Cardiac fibroblast (primary cell): ENCODE measurements at regions not wholly inside any gene's neighbourhood (a gene's known extent, or its start where the extent isn't known, plus 50 kb on each side); places are given as distances from the start of the nearest gene placed in this dataset.
A peak's percentile ranks its signal among the peaks of the same experiment; 100 is the strongest.

Experiments used
- DNase-seq, 2 donors: peaks; one replicate each; pipeline versions ENCODE4 v3.0.0 to v3.0.0-alpha.2; 2010; ENCODE audit warnings: low read depth in 2 of 2
- H3K4me3 ChIP-seq, 2 donors: replicated peaks in 1 of 2; 1 replicate in 1 of 2; 2 replicates in 1 of 2; pipeline ENCODE4 v1.5.1; 2011; ENCODE audit warnings: low read depth in 2 of 2, low read length in 2 of 2, mild to moderate bottlenecking in 2 of 2, moderate library complexity in 1 of 2
- CTCF ChIP-seq: IDR thresholded peaks from one replicate; pipeline ENCODE4 v1.5.1; 2011; ENCODE audit warnings: low read depth, mild to moderate bottlenecking, low read length, inconsistent platforms

- DNase-seq = no peak
- no peak for TF ChIP-seq CTCF
- H3K4me3 ChIP-seq = no peak overlapping the region
Measured at GRCh38 chr12:92261071-92261470, 115.4 kb upstream of the BTG1 start.

- no peak for TF ChIP-seq CTCF
- peak in 1 of 2 donors; percentile 23 for DNase-seq
- no peak overlapping the region for H3K4me3 ChIP-seq
Measured at GRCh38 chr12:92259696-92260251, 114.1 kb upstream of the BTG1 start.

- no peak for DNase-seq
- TF ChIP-seq CTCF = no peak
- H3K4me3 ChIP-seq = no peak overlapping the region
Measured at GRCh38 chr12:92259291-92259690, 113.6 kb upstream of the BTG1 start.

GRCh38 chr12:92257261-92257660 lies 111.6 kb upstream of the BTG1 start:
- no peak overlapping the region for H3K4me3 ChIP-seq
- TF ChIP-seq CTCF = no peak
- DNase-seq = no peak

GRCh38 chr12:92255741-92256140 lies 110.1 kb upstream of the BTG1 start:
- no peak for DNase-seq
- no peak overlapping the region for H3K4me3 ChIP-seq
- no peak for TF ChIP-seq CTCF

- TF ChIP-seq CTCF = no peak
- DNase-seq = no peak
- H3K4me3 ChIP-seq = no peak overlapping the region
Measured at GRCh38 chr12:92253301-92253700, 107.7 kb upstream of the BTG1 start.

GRCh38 chr12:92248977-92249376 lies 103.3 kb upstream of the BTG1 start:
- TF ChIP-seq CTCF = no peak
- no peak for DNase-seq
- no peak overlapping the region for H3K4me3 ChIP-seq
